Activated CD4-positive, alpha-beta memory T cell treated with anti-CD3 and anti-CD28 coated beads for 36 hours (primary cell): ENCODE measurements at regions not wholly inside any gene's neighbourhood (a gene's known extent, or its start where the extent isn't known, plus 50 kb on each side); places are given as distances from the start of the nearest gene placed in this dataset.
"Not testable (repeated sequence)": the region's sequence is repeated elsewhere in the genome, so short reads cannot be mapped to it uniquely, and the experiment has no call there.

ENCODE experiments used
- CTCF ChIA-PET: fragments of 350-600 bp; sonication (Branson Sonifier 250); formaldehyde crosslinking; loops from one replicate; lab custom pipeline; 2021; ENCODE audit warnings: antibody characterized with exemption, inconsistent platforms; lab: Charles Lee
- POLR2A ChIA-PET: fragments of 350-600 bp; sonication (Branson Sonifier 250); formaldehyde crosslinking; loops from one replicate; lab custom pipeline; 2021; ENCODE audit warnings: antibody characterized with exemption; lab: Charles Lee
- DNase-seq: peaks from one replicate; pipeline ENCODE4 v3.0.0-alpha.2; 2020
- H3K27ac Mint-ChIP-seq: one replicate; pipeline ENCODE4 v1.8.0; 2021; ENCODE audit warnings: mixed read lengths
- H3K27me3 Mint-ChIP-seq: one replicate; pipeline ENCODE4 v1.8.0; 2021; ENCODE audit warnings: mixed read lengths
- H3K36me3 Mint-ChIP-seq: one replicate; pipeline ENCODE4 v1.8.0; 2021; ENCODE audit warnings: mixed read lengths
- H3K4me1 Mint-ChIP-seq: one replicate; pipeline ENCODE4 v1.8.0; 2021; ENCODE audit warnings: low read depth, mixed read lengths
- H3K4me3 Mint-ChIP-seq: one replicate; pipeline ENCODE4 v1.8.0; 2021; ENCODE audit warnings: mild to moderate bottlenecking, mixed read lengths
- H3K9me3 Mint-ChIP-seq: one replicate; pipeline ENCODE4 v1.8.0; 2021; ENCODE audit warnings: mixed read lengths
- intact Hi-C: fragments of 100-400 bp; cut with micrococcal nuclease; formaldehyde crosslinking; loops from one replicate; pipeline ENCODE4 v1.15.1; 2023

DNA sequence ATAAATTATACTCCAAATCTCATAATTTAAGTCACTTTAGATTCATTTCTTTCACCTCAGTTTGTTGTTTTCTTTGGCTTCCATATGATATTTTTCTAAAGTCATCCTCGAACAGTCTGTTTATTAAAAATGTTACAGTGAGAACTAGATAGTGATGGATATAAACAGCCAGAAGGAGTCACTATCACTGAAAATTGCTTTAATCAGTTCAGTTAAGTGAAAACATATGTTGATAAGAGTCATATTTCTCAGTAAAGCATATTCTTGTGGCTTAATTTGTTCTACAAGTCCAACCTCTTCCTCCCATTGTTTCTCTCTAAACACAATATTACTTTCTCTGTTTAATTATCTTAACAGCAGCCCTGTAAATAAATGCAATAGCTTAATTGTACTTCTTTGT lies 427.5 kb upstream of the ALCAM start:
- no peaks in the 10 kb centered on the region for H3K9me3 Mint-ChIP-seq
- H3K4me1 Mint-ChIP-seq: no peaks in the 10 kb centered on the region
- no peak overlapping the region for H3K27ac Mint-ChIP-seq
- ChIA-PET CTCF (interaction anchor here (0.6 kb wide), 1 partner anchor 136 kb away, joined by 3 read pairs; no protein-coding TSS in a partner anchor), POLR2A (no interaction called here)
- DNase-seq: no peak
- H3K4me3 Mint-ChIP-seq: no peak overlapping the region
- no peaks in the 10 kb centered on the region for H3K36me3 Mint-ChIP-seq
- peaks cover 2% of the 10 kb centered on the region for H3K27me3 Mint-ChIP-seq
- intact Hi-C loops: no loop called here

DNA sequence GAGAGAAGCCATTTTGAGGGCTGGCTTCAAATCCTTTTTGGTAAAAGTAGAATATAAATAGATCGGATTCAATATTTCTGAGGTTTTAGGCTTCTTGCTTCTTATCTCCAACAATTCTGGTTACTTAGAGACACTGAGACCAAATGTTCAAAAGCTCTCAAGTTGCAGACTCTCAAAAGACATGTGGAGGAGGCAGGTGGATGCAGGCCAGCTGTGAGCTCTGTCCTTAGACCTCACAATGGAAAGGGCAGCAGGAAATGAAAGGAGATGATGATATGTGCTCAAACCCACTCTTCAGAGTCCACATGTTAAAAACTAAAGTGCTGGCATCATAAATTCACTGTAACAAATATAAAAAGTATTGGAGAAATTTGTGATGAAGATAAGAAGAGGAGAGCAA lies 424.9 kb upstream of the ALCAM start:
- Mint-ChIP-seq H3K27me3 (peaks cover 1% of the 10 kb centered on the region), H3K9me3 (no peaks in the 10 kb centered on the region), H3K27ac (no peak overlapping the region), H3K4me1 (no peaks in the 10 kb centered on the region), H3K36me3 (no peaks in the 10 kb centered on the region), H3K4me3 (no peak overlapping the region)
- DNase-seq: no peak
- intact Hi-C loops: no loop called here
- POLR2A ChIA-PET: no interaction called here
- CTCF ChIA-PET: no interaction called here

DNA sequence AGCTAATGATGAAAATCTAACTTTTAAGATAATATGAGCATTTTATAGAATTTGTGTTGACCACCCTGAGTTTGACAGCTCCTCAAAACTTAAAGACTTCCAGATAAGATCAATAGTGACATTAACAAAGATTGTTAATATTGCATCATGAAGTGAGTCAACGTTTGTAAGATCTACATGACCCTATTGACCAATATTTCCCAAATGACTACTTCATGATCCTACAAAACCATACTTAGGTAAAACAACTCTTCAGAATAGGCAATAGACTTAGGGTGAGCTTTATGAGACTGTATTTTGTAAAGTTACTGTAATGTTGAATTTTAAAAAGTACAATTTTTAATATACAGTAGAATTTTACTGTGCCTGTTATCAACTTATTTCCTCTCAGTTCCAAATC lies 422.7 kb upstream of the ALCAM start:
- ChIA-PET POLR2A (no interaction called here), CTCF (no interaction called here)
- no peak overlapping the region for H3K4me3 Mint-ChIP-seq
- DNase-seq: no peak
- no peaks in the 10 kb centered on the region for H3K4me1 Mint-ChIP-seq
- no peak overlapping the region for H3K27ac Mint-ChIP-seq
- intact Hi-C loops: no loop called here
- H3K36me3 Mint-ChIP-seq: no peaks in the 10 kb centered on the region
- H3K9me3 Mint-ChIP-seq: no peaks in the 10 kb centered on the region
- H3K27me3 Mint-ChIP-seq: peaks cover 1% of the 10 kb centered on the region

DNA sequence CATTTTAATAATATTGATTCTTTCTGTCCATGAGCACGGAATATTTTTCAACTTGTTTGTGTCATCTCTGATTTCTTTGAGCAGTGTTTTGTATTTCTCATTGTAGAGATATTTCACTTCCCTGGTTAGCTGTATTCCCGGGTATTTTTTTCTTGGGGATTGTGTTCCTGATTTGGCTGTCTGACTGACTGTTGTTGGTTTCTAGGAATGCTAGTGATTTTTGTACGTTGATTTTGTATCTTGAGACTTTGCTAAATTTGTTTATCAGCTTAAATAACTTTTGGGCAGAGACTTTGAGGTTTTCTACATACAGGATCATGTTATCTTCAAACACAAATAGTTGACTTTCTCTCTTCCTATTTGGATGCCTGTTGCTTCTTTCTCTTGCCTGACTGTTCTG lies 418.8 kb upstream of the ALCAM start:
- H3K4me1 Mint-ChIP-seq: no peaks in the 10 kb centered on the region
- no peaks in the 10 kb centered on the region for H3K9me3 Mint-ChIP-seq
- no peaks in the 10 kb centered on the region for H3K36me3 Mint-ChIP-seq
- H3K27ac Mint-ChIP-seq: no peak overlapping the region
- intact Hi-C loops: no loop called here
- H3K4me3 Mint-ChIP-seq: no peak overlapping the region
- CTCF ChIA-PET: no interaction called here
- peaks cover 1% of the 10 kb centered on the region for H3K27me3 Mint-ChIP-seq
- DNase-seq: no peak
- POLR2A ChIA-PET: no interaction called here

DNA sequence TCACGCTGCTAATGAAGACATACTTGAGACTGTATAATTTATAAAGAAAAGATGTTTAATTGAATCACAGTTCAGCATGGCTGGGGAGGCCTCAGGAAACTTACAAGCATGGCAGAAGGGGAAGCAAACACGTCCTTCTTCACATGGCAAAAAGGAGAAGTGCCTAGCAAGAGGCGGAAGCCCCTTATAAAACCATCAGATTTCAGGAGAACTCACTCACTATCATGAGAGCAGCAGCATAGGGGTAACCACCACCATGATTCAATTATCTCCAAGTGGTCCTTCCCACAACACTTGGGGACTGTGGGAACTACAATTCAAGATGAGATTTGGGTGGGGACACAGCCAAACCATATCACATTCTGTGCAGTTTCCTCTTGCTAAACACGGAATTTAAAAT lies 416.9 kb upstream of the ALCAM start:
- H3K4me1 Mint-ChIP-seq, DNase-seq, intact Hi-C loops, H3K9me3 Mint-ChIP-seq, CTCF ChIA-PET, H3K27me3 Mint-ChIP-seq, POLR2A ChIA-PET, H3K36me3 Mint-ChIP-seq, H3K27ac Mint-ChIP-seq, H3K4me3 Mint-ChIP-seq: not testable (repeated sequence)

DNA sequence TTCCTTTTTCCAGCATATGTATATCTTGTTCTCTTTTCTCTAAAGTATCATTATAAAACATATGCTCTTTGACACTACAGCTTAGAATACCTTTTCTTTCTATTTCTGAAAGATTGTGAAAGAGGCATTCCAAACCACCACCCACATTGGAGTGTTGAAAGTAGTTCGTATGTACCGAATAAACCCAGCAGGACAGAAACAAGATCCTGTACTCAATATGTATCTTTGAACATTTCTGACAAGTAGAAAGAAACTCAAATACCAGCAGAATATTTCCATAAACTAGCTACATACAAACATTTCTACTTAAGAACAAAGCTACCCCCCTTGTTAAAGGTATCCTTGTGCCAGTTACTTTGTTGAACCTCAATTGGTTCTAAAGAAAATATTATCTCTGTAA lies 415.3 kb upstream of the ALCAM start:
- H3K4me3 Mint-ChIP-seq: no peak overlapping the region

DNA sequence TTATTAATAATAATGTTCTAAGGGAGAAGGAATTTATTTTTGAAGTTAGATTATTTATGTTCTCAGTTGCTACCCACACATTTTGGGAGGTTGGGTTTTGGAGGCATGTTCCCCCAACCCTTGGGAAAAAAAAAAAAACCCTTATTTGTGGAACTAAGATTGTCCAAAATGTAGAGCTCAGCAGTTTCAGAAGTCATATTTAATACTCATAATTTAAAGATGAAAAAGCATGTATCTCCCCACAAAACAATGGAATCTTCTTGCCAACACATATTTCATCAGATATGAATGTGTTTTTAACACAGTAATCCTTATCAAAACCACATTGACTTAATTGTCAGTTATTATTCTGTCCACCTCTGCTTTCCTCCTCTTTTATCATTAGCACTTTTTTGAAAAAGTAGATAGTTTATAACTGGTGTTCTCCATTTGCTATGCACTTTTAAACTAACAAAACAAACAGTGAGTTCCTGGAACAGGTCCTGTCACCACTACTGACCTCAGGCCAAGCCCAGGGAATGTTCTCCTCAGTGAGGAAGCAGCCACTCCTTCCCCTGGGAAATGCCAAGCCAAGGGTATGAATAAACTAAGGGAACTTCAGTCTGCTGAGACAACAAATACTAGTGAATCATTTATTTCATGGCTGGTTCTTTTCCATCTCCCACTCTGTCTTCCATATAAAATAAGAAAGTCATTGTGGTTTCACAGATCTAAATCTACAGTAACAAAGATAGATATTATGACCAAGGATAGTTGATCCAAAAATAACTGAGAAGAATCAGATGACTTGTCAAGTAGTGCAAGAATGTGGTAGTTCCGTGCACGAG lies 414.4 kb upstream of the ALCAM start:
- Mint-ChIP-seq H3K9me3 (no peaks in the 10 kb centered on the region), H3K27me3 (no peaks in the 10 kb centered on the region), H3K4me3 (no peak overlapping the region), H3K36me3 (no peaks in the 10 kb centered on the region), H3K4me1 (no peaks in the 10 kb centered on the region), H3K27ac (no peak overlapping the region)
- ChIA-PET CTCF (no interaction called here), POLR2A (no interaction called here)
- intact Hi-C loops: no loop called here
- DNase-seq: no peak

More for the DNA sequence above, 415.3 kb upstream of the ALCAM start:
- H3K9me3 Mint-ChIP-seq: no peaks in the 10 kb centered on the region
- H3K27me3 Mint-ChIP-seq: no peaks in the 10 kb centered on the region
- no peak for DNase-seq
- H3K36me3 Mint-ChIP-seq: no peaks in the 10 kb centered on the region
- no peak overlapping the region for H3K27ac Mint-ChIP-seq
- intact Hi-C loops: no loop called here
- POLR2A ChIA-PET: no interaction called here
- CTCF ChIA-PET: no interaction called here
- H3K4me1 Mint-ChIP-seq: no peaks in the 10 kb centered on the region

DNA sequence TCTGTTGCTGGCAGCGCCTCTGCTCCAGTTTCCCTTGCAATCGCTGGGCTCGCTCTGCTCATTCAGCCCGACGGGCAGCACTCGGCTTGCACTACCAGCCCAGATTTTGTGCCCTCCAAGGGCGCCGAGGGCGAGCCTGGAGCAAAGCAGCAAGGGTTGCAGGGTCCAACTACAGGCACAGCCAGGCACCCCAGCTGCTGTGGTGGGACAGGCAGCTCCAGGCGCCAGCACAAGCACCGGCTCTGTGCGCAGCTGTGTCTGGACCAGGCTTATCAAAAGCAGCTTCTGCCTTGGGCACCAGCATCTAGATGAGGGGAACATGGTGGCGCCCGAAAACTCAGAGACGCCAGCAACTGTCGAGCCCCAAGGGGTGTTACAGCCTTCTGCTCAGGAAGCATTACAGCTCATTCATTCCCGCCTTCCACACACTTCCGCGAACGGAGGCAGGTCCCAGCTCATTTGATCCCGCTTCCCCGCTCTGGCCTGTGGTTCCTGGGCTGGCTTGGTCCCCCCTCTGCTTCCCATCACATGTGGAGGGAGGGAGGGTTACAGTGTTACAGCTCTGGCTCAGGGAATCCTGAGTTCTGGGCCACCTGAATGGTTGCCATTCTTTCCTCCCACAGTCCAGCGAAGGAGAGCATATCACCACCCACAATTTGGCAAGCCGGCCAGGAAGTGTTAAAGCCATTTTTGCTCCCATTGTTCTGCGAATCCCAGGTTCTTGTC lies 409.9 kb upstream of the ALCAM start:
- DNase-seq: no peak
- Mint-ChIP-seq H3K27ac (no peak overlapping the region), H3K27me3 (no peaks in the 10 kb centered on the region), H3K36me3 (no peaks in the 10 kb centered on the region), H3K9me3 (no peaks in the 10 kb centered on the region), H3K4me1 (no peaks in the 10 kb centered on the region), H3K4me3 (no peak overlapping the region)
- ChIA-PET CTCF (no interaction called here), POLR2A (no interaction called here)
- intact Hi-C loops: no loop called here

DNA sequence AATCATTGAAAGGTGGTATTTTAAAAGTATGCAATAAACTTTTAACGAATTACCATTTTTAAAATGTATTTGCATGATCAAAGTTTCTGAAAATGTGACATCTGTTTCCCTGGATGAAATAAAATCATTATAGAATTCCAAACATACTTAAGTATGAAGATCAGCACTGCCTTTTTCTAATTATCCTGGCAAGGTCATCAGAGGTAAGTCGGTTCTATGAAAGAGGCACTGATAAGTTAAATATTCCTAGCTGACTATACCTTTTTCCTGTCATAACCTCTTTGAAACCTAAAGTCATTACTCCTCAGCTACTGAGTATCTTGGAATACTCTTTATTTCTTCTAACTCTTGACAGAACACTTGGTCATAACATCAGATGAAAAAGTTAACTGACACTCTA lies 406.1 kb upstream of the ALCAM start:
- ChIA-PET POLR2A (no interaction called here), CTCF (no interaction called here)
- H3K27me3 Mint-ChIP-seq: no peaks in the 10 kb centered on the region
- no peaks in the 10 kb centered on the region for H3K4me1 Mint-ChIP-seq
- H3K4me3 Mint-ChIP-seq: no peak overlapping the region
- intact Hi-C loops: no loop called here
- H3K27ac Mint-ChIP-seq: no peak overlapping the region
- no peak for DNase-seq
- H3K36me3 Mint-ChIP-seq: no peaks in the 10 kb centered on the region
- H3K9me3 Mint-ChIP-seq: no peaks in the 10 kb centered on the region

DNA sequence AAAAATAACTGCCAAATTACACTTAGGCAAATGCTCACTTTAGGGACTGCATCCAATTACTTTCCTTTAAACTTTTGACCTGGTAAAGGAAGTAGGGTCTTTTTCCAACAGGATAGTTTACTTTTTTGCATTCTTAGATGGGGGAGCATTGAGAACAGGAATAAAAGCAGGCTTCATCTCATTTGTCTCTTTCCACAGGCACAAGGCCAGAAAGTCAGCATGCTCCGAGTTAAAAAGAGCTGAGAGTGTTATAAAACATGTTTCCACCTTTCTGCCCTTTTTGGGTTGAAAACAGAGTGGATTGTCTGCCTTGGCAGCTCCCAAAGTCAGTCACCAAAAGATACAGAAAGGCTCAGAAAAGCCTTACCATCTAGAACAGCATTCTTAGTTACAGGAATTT lies 404.9 kb upstream of the ALCAM start:
- ChIA-PET POLR2A (no interaction called here), CTCF (no interaction called here)
- Mint-ChIP-seq H3K4me1 (no peaks in the 10 kb centered on the region), H3K27ac (no peak overlapping the region), H3K4me3 (no peak overlapping the region), H3K27me3 (no peaks in the 10 kb centered on the region), H3K9me3 (no peaks in the 10 kb centered on the region), H3K36me3 (no peaks in the 10 kb centered on the region)
- no peak for DNase-seq
- intact Hi-C loops: no loop called here

DNA sequence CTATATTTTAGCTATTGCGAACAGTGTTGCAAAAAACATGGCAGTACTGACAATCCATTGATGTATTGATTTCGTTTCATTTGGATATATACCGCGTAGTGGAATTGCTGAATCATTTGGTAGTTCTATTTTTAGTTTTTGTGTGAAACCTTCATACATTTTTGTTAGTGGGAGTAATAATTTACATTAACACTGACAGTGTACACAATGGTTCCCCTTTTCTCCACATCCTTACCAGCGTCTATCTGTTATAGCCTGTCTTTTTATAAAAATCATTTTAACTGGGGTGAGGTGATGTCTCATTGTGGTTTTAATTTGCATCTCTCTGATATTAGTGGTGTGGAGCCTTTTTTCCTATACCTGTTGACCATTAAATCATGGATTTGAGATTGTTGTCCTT lies 392.4 kb upstream of the ALCAM start:
- no peak overlapping the region for H3K4me3 Mint-ChIP-seq
- no peaks in the 10 kb centered on the region for H3K36me3 Mint-ChIP-seq
- CTCF ChIA-PET: no interaction called here
- intact Hi-C loops: no loop called here
- H3K4me1 Mint-ChIP-seq: no peaks in the 10 kb centered on the region
- H3K27me3 Mint-ChIP-seq: peaks cover 5% of the 10 kb centered on the region
- POLR2A ChIA-PET: no interaction called here
- no peak for DNase-seq
- no peaks in the 10 kb centered on the region for H3K9me3 Mint-ChIP-seq
- H3K27ac Mint-ChIP-seq: no peak overlapping the region

DNA sequence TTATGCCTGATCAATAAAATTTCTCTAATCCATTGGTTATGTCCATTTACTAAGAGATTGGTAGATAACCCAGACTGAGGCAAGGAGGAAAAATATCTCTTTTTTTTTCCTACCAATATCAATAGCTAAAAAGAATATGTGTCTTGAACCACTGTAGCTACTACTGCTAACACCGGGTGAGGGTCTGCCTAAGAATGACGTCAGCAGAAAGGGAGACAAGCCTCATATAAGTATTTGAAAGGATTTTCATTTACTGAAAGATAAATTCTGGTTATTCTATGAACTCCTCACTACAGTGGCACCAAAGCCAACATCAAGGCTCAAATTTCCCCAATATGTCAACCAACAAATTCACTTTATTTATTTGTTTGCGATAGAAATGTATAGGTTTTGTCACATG lies 389.0 kb upstream of the ALCAM start:
- Mint-ChIP-seq H3K36me3 (no peaks in the 10 kb centered on the region), H3K4me3 (no peak overlapping the region), H3K4me1 (no peaks in the 10 kb centered on the region), H3K27me3 (peaks cover 6% of the 10 kb centered on the region), H3K27ac (no peak overlapping the region), H3K9me3 (no peaks in the 10 kb centered on the region)
- CTCF ChIA-PET: no interaction called here
- POLR2A ChIA-PET: no interaction called here
- DNase-seq: no peak
- intact Hi-C loops: no loop called here

DNA sequence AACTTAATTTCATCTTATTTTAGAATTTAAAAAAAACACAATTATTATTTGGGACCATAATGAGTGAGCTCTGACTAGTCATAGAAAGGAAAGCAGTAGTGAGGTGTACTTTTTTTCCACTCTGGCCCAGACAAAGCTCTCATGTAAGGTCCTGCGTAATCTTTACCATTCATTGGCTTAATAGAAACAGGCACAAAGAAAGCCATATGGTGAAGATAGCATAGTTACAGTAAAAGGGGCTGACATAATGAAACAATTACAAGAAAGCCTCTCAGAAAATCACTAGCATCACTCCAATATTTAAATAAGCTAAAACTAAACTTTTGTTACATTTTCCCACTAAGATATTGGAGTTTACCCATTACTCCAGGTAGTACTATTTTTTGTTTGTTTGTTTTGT lies 384.6 kb upstream of the ALCAM start:
- Mint-ChIP-seq H3K27ac (no peak overlapping the region), H3K27me3 (peaks cover 3% of the 10 kb centered on the region), H3K9me3 (no peaks in the 10 kb centered on the region), H3K4me1 (no peaks in the 10 kb centered on the region), H3K4me3 (no peak overlapping the region), H3K36me3 (no peaks in the 10 kb centered on the region)
- no peak for DNase-seq
- POLR2A ChIA-PET: no interaction called here
- intact Hi-C loops: no loop called here
- CTCF ChIA-PET: no interaction called here
